ENCODE measurements at regions not wholly inside any gene's neighbourhood (a gene's known extent, or its start where the extent isn't known, plus 50 kb on each side); places are given as distances from the start of the nearest gene placed in this dataset.
"Not testable (repeated sequence)": the region's sequence is repeated elsewhere in the genome, so short reads cannot be mapped to it uniquely, and the experiment has no call there.

- peak; percentile 1 for DNase-seq
Observed at GRCh38 chrX:121307449-121307848, 260.0 kb downstream of the GLUD2 start.

GRCh38 chrX:121308276-121308805 is 260.9 kb downstream of the GLUD2 start:
- DNase-seq = peak; percentile 85

- no peak for DNase-seq
Observed at GRCh38 chrX:121310820-121311219, 263.4 kb downstream of the GLUD2 start.

- DNase-seq = no peak
Observed at GRCh38 chrX:121320441-121320840, 273.0 kb downstream of the GLUD2 start.

- DNase-seq = no peak
Observed at GRCh38 chrX:121322159-121322558, 274.7 kb downstream of the GLUD2 start.

GRCh38 chrX:121323337-121323736 is 275.9 kb downstream of the GLUD2 start:
- no peak for DNase-seq

- DNase-seq = peak; percentile 1
Observed at GRCh38 chrX:121333942-121334341, 286.5 kb downstream of the GLUD2 start.

- DNase-seq = no peak
Observed at GRCh38 chrX:121336831-121337421, 289.5 kb downstream of the GLUD2 start.

GRCh38 chrX:121337816-121338215 is 290.4 kb downstream of the GLUD2 start:
- DNase-seq = no peak

GRCh38 chrX:121349263-121349662 is 301.9 kb downstream of the GLUD2 start:
- DNase-seq = no peak

- DNase-seq = no peak
Observed at GRCh38 chrX:121356139-121356849, 308.9 kb downstream of the GLUD2 start.

GRCh38 chrX:121356850-121357171 is 309.4 kb downstream of the GLUD2 start:
- no peak for DNase-seq

- no peak for DNase-seq
Observed at GRCh38 chrX:121360280-121360679, 312.9 kb downstream of the GLUD2 start.

GRCh38 chrX:121365572-121366161 is 318.3 kb downstream of the GLUD2 start:
- DNase-seq = no peak

GRCh38 chrX:121374471-121374870 is 327.1 kb downstream of the GLUD2 start:
- no peak for DNase-seq

- not testable (repeated sequence) for DNase-seq
Observed at GRCh38 chrX:121381915-121382314, 334.5 kb downstream of the GLUD2 start.

- peak; percentile 48 for DNase-seq
Observed at GRCh38 chrX:121389976-121390714, 342.7 kb downstream of the GLUD2 start.

GRCh38 chrX:121405826-121406225 is 358.4 kb downstream of the GLUD2 start:
- no peak for DNase-seq

- DNase-seq = no peak
Observed at GRCh38 chrX:121407627-121408026, 360.2 kb downstream of the GLUD2 start.

GRCh38 chrX:121431514-121431913 is 384.1 kb downstream of the GLUD2 start:
- DNase-seq = not testable (repeated sequence)

- no peak for DNase-seq
Observed at GRCh38 chrX:121433289-121433688, 385.9 kb downstream of the GLUD2 start.

GRCh38 chrX:121437666-121438065 is 390.3 kb downstream of the GLUD2 start:
- DNase-seq = not testable (repeated sequence)

- no peak for DNase-seq
Observed at GRCh38 chrX:121455890-121456289, 408.5 kb downstream of the GLUD2 start.
